Epithelial cell of proximal tubule (primary cell): ENCODE measurements at regions not wholly inside any gene's neighbourhood (a gene's known extent, or its start where the extent isn't known, plus 50 kb on each side); places are given as distances from the start of the nearest gene placed in this dataset.

Experiments used
- DNase-seq: peaks from one replicate; pipeline ENCODE4 v3.0.0-alpha.2; 2011; ENCODE audit warnings: low read depth
- H3K4me3 ChIP-seq: 2 replicates; pipeline ENCODE4 v1.5.1; 2011; ENCODE audit warnings: low read depth, mild to moderate bottlenecking, low read length
- TF ChIP-seq, protein P1 (sequence below): conservative IDR thresholded peaks from 2 replicates; pipeline ENCODE4 v1.5.1; 2012; ENCODE audit warnings: low read depth, mild to moderate bottlenecking, low read length

DNA sequence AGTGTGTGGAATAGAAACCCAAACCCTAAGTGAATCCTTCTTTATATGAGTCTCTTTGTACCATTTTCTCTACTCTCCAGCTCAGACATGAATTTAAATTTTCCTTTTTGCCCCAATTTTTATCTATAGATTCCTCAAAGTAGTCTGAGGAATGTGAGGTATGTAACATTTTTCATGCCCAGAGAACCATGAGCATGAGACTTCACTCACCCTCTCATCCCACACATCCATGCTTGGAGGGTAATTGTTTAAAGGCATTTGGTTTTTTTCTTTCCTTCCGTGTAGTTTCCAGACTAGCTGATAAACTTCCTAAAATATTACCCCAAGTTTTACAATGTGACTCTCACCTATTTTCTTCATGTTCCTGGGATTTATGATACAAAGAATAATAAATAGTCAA lies 2056.8 kb upstream of the CELF4 start:
- TF ChIP-seq, protein P1, sequence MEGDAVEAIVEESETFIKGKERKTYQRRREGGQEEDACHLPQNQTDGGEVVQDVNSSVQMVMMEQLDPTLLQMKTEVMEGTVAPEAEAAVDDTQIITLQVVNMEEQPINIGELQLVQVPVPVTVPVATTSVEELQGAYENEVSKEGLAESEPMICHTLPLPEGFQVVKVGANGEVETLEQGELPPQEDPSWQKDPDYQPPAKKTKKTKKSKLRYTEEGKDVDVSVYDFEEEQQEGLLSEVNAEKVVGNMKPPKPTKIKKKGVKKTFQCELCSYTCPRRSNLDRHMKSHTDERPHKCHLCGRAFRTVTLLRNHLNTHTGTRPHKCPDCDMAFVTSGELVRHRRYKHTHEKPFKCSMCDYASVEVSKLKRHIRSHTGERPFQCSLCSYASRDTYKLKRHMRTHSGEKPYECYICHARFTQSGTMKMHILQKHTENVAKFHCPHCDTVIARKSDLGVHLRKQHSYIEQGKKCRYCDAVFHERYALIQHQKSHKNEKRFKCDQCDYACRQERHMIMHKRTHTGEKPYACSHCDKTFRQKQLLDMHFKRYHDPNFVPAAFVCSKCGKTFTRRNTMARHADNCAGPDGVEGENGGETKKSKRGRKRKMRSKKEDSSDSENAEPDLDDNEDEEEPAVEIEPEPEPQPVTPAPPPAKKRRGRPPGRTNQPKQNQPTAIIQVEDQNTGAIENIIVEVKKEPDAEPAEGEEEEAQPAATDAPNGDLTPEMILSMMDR, result no peak
- no peak overlapping the region for H3K4me3 ChIP-seq
- no peak for DNase-seq

DNA sequence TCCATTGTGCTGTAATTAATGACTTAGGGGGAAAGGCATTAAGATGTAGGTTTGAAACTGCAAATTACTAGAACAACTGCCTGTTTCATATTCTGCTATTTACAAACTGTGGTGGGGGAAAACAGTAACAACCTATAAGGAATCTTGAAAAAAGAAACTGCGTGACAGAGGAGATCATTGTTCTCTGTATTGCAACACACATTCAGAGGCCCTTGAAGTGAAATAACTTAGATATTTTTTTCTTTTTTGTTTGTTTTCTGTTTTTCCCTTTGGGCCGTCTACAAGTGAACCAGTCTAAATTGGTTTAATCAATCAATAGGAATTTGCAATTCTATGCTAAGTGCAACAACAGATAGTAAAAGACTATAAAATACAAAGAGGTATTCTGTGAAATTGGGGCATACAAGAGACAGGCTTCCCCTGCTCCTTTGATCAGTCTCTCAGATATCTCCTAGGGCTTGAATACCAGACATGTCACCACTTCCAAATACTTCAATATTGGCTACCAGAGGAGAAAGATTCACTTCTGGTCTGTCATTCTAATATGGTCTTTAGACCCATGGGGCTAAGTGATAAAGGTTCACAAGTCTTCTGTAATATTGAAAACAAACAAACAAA lies 2055.1 kb upstream of the CELF4 start:
- H3K4me3 ChIP-seq, result no peak overlapping the region
- TF ChIP-seq, protein P1, result no peak
- no peak for DNase-seq

DNA sequence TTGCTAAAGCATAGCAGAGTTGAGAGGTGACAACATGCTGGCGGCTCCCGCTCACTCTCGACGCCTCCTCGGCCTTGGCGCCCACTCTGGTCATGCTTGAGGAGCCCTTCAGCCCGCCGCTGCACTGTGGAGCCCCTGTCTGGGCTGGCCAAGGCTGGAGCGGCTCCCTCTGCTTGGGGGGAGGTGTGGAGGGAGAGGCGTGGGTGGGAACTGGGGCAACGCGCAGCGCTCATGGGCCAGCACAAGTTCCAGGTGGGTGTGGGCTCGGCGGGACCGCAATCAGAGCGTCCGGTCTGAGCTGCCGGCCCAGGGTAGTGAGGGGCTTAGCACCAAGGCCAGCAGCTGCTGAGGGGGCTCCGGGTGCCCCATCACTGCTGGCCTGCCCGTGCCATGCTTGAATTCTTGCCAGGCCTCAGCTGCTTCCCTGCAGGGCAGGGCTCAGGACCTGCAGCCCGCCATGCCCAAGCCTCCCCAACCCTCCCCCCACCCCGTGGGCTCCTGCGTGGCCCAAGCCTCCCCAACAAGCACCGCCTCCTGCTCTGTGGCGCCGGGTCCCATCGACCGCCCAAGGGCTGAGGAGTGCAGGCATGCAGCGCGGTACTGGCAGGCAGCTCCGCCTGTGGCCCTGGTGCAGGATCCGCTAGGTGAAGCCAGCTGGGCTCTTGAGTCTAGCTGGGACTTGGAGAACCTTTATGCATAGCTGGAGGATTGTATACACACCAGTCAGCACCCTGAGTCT lies 2052.8 kb upstream of the CELF4 start:
- no peak overlapping the region for H3K4me3 ChIP-seq
- TF ChIP-seq, protein P1, result no peak
- no peak for DNase-seq

DNA sequence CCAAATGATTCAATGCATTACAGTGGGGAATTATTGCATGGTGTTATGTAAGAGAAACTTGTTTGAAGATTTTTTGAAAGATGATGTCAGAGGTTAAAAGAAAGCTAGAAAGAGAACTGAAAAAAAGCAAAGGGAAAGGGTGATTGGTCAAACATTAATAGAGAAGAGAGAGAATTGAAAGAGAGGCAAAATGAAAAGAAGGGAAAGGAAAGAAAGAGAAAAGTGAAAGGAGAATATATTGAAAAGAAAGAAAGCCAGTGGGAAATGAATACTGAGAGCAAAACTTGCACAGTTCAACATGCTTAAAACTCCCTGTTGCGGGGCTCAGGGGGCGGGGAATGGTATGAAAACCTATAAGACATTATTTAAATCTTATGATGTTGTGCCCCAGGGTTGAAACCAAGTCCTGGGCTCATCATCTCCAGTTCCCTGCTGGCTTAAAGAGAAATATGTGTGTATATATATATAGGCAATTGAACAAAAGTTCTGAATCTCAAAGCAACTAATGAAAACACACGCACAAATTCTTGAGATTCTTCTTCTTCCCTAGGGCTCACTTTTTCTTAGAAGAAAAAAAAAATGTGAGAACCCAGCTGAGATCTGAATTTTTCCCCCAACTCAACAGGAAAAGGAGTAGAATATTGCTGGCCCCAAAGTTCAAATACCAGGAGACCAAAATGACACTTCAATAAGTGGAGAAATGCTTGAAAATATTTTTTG lies 2045.9 kb upstream of the CELF4 start:
- TF ChIP-seq, protein P1, result no peak
- H3K4me3 ChIP-seq, result no peak overlapping the region
- no peak for DNase-seq

DNA sequence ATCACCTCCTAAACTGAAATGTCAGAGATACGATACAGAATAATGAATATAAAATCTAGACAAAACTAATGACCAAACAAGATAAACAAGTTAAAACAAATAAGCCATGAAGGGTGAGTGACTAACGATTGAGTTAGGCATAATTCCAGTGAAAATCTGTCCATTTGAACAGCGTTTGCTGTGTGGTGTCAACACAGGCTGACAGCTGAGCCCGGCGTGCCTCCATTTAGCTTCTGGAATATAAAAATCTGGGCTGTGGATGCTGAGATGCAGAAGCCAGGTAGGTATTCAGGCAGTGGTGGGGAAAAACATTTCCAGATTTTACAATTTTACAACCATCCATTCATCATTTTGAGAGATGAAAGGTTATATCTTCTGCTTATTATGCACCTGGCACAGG lies 2041.4 kb upstream of the CELF4 start:
- DNase-seq, result no peak
- TF ChIP-seq, protein P1, result no peak
- no peak overlapping the region for H3K4me3 ChIP-seq

DNA sequence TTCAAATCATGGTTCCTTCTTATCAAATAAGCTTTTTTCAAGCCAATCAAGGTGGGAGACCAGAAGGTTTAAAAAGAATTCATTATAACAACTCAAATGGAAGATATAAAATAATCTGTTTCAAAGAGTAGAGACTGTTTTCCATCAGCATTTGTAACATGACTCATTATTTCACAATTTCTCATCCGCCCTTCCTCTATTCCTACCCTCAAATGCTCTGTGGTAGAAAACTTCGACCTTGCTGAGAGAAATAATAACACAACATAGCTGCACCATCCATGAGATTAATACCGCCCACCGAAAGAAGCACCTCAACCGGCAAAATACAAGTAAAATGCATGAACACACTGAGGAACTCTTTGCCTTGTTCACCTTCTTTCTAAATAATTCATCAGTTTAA lies 2039.2 kb upstream of the CELF4 start:
- TF ChIP-seq, protein P1, result no peak
- H3K4me3 ChIP-seq, result no peak overlapping the region
- no peak for DNase-seq

DNA sequence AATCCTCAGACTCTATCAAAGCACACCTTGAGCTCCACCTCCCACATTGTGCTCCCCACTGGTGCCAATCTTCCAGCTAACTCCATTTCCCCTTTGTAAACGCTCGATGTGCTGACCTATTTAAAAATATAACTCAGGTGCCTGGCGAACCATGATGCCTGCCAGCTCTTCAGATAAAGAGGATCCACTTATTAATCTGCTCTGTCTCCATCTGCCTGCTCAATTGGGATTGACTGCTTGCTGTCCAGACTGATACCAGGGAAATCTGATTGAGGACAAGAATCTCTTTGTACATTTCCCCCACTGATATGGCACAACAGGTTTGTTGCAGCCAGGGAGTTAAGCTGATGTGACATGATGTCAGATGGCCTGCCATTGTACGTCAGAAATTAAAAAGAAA lies 2036.5 kb upstream of the CELF4 start:
- TF ChIP-seq, protein P1, result no peak
- DNase-seq, result no peak
- no peak overlapping the region for H3K4me3 ChIP-seq
